K562 (cell line): ENCODE measurements at regions not wholly inside any gene's neighbourhood (a gene's known extent, or its start where the extent isn't known, plus 50 kb on each side); places are given as distances from the start of the nearest gene placed in this dataset.

Experiments used
- IFI16 ChIP-seq: fragments of 250-450 bp; sonication (Bioruptor Pico); IDR thresholded peaks from 2 replicates; pipeline ENCODE4 v2.1.2; 2022; ENCODE audit warnings: mild to moderate bottlenecking, inconsistent platforms
- NRF1 ChIP-seq, 2 experiments: fragments of 450-650 bp; IDR thresholded peaks in 1 of 2; conservative IDR thresholded peaks in 1 of 2; 2 replicates each; pipeline ENCODE4 v1.6.1; 2014; ENCODE audit warnings: mild to moderate bottlenecking in 2 of 2
- REST ChIP-seq, 2 experiments: fragments of 450-650 bp; formaldehyde crosslinking in 1 of 2; IDR thresholded peaks; 2 replicates each; pipeline versions ENCODE4 v1.4.0 to v1.6.1; 2014 to 2020; ENCODE audit warnings: mild to moderate bottlenecking in 2 of 2, borderline replicate concordance in 1 of 2, low read depth in 1 of 2
- SMAD4 ChIP-seq: fragments of 250-450 bp; sonication (Bioruptor Pico); conservative IDR thresholded peaks from 2 replicates; pipeline ENCODE4 v1.8.0; 2021; ENCODE audit warnings: inconsistent platforms, mild to moderate bottlenecking, moderate library complexity
- XRCC5 ChIP-seq: fragments of 200-400 bp; formaldehyde crosslinking; IDR thresholded peaks from 2 replicates; pipeline ENCODE4 v1.6.1; 2017; ENCODE audit warnings: low read depth, mild to moderate bottlenecking, low read length

GRCh38 chr4:17081179-17081578, 182.7 kb upstream of the LDB2 start:
- no peak for TF ChIP-seq XRCC5
- TF ChIP-seq SMAD4: no peak
- TF ChIP-seq NRF1 (conservative IDR thresholded peaks at IDR 0.05 in 1 of 2, IDR thresholded peaks at IDR 0.05 in 1 of 2): no peak
- TF ChIP-seq IFI16 (CRISPR knock-in tag): no peak
- no peak for TF ChIP-seq REST (IDR thresholded peaks at IDR 0.05; ENCODE audit: borderline replicate concordance)
- TF ChIP-seq REST (CRISPR knock-in tag; IDR thresholded peaks at IDR 0.05; ENCODE audit: low read depth): no peak
